ENCODE measurements at regions not wholly inside any gene's neighbourhood (a gene's known extent, or its start where the extent isn't known, plus 50 kb on each side); places are given as distances from the start of the nearest gene placed in this dataset.

DNA sequence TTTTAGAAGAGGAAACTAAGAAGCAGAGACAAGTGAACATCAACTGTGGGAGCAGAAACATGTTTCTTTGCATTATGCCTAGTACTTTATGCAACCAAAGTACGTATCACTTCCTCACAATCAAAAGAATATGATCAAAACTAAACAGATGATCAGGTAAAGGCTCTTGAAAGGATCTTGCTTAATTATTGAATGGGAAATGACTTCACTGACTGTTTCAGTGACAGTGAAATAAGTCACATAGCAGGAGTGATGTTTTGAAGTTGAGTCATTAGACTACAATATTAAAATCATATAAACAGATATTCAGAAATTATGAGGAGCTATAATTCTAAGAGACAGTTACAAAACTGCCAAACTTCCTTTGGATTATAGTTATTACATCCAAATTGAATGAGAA lies 527.3 kb downstream of the MTRR start:
- no peak for DNase-seq

- DNase-seq: no peak
Observed at GRCh38 chr5:8396756-8397155, 527.8 kb downstream of the MTRR start.

DNA sequence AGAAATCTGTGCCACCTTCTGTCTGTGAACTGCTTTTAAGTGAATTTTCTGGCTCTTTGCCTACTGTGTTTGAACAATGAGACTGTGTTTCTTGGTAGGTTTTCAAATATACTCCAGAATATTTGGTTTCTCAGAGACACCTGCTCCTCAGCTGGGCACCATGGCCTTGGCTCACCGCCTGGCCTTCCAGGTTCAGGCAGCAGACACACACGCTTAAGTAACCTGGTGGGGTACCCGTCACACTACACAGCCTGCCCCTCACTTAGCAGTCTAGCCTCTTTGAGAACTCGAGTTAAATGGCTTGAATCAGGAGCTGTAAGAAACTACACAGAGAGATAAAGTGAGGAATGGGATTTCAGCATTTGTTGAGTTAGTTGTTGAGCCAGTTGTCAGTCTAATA lies 530.5 kb downstream of the MTRR start:
- DNase-seq: no peak

DNA sequence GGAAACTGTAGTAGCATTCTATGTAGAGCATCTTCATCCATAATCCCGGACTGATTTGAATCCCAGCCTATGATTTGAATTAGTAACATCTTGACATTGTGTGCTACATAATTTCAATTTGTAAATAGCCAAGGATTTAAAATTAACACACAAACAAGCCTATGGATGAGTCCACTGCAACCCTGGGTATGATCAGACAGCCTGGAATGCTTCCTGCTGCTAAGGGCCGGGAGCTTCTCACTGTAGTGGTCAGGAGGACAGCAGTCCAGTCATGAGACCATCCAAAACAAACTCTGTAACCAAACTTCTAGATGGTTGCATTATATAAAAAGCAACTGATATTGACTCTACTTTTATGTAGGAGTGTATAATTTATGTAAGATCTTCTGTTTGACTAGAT lies 539.3 kb downstream of the MTRR start:
- DNase-seq: no peak

DNA sequence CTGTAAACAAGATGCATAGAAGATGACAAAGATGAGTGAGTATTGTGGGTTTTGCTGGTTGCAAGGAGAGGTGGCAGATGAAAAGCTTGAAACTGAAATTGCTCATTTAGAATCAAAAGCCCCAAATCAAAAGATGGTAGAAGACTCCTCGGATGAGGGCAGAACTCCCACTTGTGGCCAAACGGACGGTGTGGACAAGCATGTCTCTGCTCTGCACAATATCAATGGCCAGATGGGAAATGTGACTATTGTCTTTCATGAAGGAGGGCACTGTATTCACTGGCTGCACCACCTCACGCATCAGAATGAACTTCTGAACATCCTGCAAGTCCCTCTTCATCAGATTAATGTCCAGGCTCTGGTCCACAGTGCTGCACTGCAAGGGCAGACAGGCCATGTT lies 541.7 kb downstream of the MTRR start:
- no peak for DNase-seq

DNA sequence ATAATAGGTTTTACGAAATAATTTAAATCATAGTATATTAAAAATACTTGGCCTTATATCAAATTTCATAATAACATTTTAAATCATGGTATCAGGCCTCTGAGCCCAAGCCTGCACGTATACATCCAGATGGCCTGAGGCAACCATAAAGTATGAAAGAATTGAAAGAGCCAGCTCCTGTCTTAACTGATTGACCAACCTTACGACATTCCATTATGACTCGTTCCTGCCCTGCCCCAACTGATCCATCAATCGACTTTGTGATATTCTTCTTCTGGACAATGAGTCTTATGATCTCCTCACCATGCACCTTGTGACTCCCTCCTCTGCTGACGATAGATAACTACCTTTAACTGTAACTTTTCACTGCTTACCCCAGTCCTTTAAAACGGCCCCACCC lies 545.0 kb downstream of the MTRR start:
- no peak for DNase-seq

DNA sequence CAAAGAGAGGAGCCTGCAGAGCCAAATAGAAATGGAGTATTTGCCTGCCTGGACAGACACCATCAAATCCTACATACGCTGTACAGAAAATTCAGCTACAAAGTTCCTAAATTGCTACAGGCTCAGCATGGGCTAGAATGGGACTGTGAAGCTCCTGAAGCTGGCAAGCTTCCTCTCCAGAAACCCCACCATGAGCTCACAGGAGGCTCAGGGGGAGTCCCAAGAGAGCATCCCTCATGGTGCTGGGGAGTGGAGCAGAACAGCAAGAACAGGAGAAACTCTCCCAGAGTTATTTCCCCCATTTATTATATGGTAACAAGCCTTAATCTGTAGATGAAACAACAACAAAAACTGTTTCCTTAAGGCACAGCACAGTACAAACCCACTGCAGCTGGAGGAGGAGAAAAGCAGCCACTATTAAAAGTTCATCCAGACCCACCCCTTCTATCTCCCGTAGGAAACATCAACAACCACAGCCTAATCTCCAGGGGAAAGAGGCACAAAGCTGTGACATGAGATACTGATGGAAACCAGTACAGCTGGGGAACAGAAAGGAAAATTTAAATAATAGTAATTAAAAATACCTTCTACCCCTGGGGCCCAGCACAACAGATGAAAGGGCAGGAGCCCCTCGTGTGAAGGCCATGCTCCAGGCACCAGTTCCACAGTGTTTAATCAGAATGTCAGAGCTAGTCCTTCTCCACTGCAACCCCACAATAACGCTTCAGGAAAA lies 548.5 kb downstream of the MTRR start:
- no peak for DNase-seq

- DNase-seq: no peak
Observed at GRCh38 chr5:8418049-8418426, 549.1 kb downstream of the MTRR start.

- DNase-seq: no peak
Observed at GRCh38 chr5:8429778-8430758, 561.1 kb downstream of the MTRR start.

DNA sequence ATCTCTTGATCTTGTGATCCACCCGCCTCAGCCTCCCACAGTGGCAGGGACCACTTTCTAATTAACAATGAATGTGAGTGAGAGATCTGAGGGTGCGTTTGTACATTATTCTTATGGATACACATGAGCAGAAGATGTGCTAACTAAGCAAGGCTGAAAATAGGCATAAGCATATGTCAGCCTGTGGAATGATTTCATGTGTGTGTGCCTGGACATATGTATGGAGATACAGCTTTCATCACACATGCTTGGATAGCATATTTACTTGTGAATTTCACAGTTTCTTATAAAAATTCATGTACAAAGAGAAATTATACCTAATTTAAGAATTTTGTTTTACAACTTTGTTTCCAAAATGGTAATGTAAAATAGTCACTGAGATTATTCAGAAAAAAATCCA lies 565.6 kb downstream of the MTRR start:
- no peak for DNase-seq

DNA sequence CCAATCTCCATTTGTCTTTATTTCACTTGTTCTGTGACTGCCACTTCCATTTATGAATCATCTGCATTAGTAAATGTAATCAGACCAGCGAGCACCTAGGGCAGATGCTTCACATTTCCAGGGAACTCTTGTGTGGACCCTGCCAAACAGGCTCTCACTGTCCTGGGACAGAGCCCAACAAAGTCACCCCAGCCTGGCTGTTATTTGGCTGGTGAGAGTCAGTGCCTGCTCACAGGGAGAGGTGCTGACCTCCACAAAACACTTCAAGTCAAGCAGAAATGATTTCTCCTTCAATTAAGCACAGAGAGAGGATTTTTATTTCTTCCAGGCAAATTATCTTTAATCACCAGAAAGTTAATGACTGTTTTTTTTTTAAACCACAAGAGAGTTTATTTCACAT lies 568.0 kb downstream of the MTRR start:
- no peak for DNase-seq

- DNase-seq: no peak
Observed at GRCh38 chr5:8445139-8445538, 576.2 kb downstream of the MTRR start.

DNA sequence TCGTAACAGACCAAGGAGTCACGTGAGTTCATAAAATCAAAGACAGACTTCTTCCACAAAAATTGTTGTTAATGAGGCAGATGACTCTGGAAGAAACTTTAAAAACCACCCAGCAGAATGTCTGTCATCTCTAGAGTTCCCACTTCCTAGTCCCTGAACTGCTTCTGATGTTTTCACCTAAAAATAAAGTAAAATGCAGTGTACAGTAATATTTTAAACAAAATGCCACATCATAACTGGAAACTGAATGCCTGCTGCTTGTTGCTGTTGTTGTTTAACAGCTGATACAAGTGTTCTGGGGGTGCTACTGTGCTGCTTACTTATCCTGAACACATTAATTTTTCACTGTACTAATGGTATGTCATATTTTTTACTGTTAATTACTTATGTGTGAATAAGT lies 577.2 kb downstream of the MTRR start:
- DNase-seq: no peak

GRCh38 chr5:8456846-8457186 lies 587.9 kb downstream of the MTRR start:
- DNase-seq: peak in 1 of 4 experiments; percentile 1

DNA sequence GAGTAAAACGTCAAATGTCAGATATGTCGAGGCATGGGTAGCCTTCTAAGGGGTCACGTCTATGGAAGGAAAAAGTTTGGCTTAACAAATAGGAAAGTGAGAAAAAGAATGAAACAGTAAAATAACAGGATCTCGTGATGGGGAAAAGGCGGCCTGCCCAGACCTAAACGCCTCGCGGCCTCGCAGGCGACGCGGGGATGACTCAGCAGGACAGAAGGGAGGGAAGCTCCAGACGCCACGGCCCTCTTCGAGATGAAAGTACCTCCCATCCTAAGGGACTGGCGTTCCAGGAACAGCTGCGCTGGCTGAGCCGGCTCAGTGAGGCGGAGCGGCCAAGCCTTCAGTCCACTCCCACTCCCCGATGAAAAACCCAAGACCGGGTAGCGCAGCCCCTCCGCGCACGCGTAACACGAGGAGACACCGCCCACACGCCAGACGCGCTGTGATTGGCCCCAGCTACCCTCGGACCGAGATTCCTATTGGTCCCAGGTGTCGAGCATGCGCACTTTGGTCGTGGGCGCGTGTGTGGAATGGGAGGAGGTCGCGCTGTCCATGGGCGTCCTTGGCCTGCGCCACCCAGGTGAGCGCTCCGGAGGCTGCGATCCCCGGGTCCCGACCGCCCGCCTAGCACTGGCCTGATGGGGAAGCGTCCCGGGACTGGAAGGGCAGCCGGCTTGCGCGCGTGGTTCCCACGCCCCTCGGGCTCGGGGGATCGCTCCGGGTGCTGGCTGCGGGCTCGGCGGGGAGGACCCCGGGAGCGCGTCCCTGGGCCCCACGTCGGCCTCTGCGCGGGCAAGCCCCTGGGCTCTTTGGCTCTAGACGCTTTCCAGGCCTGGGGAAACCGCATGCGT lies 588.5 kb downstream of the MTRR start:
- peak; percentile 98 for DNase-seq

- DNase-seq: peak in 3 of 4 experiments; percentile 9 to 40 (median 9)
Observed at GRCh38 chr5:8458038-8458383, 589.1 kb downstream of the MTRR start.

DNA sequence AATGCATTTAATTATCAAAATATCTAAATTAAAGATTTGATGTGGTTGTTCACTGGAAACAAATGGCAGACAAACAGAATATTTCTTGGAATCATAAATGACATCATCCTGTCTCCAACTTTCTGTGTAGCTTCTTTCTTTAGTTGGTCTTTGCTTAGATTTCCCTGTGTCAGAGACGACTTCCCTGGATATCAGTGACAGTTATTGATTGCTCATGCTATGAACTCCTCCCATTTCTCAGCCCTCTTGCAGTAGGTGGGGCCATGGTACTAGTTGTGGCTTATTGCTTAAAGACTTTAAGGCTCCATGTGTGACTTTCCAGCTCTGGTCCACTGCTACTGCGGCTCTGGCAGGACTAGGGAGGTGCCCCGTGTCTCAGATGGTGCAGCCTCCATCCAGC lies 592.6 kb downstream of the MTRR start:
- DNase-seq: no peak

DNA sequence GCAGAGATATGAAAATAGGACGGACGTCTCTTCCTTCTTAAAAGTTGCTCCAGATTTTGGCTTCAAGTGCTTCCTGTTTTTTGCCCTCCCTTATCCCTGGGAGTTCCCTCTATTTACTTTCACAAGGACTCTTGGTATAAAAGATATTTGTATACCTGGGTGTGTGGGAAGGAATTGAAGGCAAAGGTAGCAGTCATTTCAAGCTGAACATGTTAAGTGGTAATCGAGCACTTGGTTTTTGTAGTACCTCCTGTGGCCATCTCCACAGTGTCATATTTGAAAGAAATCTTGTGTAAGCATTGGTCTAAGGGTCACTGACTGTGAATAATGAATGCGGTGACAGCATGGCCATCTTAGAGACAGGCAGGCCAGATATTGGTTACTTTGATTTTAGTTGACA lies 593.6 kb downstream of the MTRR start:
- peak in 2 of 4 experiments; percentile 28 to 31 for DNase-seq

- DNase-seq: no peak
Observed at GRCh38 chr5:8470489-8470888, 601.5 kb downstream of the MTRR start.

GRCh38 chr5:8471581-8471980 lies 602.6 kb downstream of the MTRR start:
- DNase-seq: peak in 3 of 4 experiments; percentile 2 to 38 (median 4)

DNA sequence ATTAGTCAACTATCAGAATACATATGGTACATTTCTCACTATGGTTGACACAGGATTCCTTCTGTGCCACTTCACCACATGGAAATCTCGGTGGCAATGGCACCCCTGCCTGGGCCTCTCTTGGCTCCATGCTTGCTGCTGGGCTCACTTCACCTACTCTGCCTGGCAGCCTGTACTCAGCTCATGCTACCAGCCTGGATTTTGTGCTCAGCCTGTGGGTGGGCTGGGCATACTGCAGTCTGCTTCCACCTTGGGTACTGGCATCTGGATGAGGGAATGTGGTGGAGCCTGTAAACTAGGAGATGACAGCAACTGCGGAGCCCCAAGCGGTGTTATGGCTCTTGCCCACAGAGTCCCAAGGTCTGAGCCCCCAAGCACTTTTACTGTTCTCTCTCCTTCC lies 604.1 kb downstream of the MTRR start:
- no peak for DNase-seq

DNA sequence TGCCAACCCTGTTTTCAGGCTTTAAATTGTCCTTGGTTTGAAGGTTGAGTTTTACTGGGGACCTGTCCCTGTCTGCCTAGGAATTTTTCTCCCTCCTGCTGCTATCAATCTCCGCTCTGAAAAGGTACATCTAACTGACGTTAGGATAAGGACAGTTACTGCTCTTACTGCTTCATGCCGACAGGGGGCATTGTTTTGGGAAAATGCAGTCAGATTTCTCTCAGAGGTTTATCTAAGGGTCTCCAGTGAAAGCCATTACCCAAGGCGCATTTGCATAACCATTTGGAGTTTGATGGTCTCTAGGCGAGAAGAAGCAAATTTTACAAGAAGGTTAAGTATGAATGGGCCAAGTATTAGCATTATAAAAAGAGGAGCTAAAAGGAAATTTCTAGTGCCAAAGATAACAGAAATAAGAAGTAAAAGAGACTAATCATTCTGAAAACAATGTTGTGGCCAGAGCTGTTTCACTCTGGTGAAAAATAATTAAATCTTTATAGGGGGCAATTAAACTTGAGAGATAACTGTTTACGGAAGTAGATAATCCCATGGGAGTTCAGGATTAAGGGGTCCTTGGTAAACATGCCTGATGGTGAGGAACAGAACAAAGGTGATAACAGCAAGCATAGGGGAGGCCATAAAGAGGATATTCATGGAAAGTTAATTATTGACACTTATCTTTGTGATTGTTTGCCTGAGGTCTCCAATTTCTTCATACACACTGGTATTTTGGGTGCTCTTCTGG lies 605.0 kb downstream of the MTRR start:
- no peak for DNase-seq

GRCh38 chr5:8474569-8474930 lies 605.6 kb downstream of the MTRR start:
- no peak for DNase-seq

All from suppressor macrophage (primary cell).